GM12864 (cell line): ENCODE measurements at regions not wholly inside any gene's neighbourhood (a gene's known extent, or its start where the extent isn't known, plus 50 kb on each side); places are given as distances from the start of the nearest gene placed in this dataset.

Experiments
- DNase-seq: peaks from one replicate; pipeline ENCODE4 v3.0.0-alpha.2; 2011; ENCODE audit warnings: low read depth
- H3K4me3 ChIP-seq: 2 replicates; pipeline ENCODE4 v1.5.1; 2011; ENCODE audit warnings: mild to moderate bottlenecking, low read depth, low read length, control low read depth
- TF ChIP-seq, protein P1 (sequence below): IDR thresholded peaks from 2 replicates; pipeline ENCODE4 v1.5.1; 2011; ENCODE audit warnings: low read depth, mild to moderate bottlenecking, moderate library complexity, low read length, control low read depth, inconsistent platforms; ENCODE audit errors: missing control alignments

DNA sequence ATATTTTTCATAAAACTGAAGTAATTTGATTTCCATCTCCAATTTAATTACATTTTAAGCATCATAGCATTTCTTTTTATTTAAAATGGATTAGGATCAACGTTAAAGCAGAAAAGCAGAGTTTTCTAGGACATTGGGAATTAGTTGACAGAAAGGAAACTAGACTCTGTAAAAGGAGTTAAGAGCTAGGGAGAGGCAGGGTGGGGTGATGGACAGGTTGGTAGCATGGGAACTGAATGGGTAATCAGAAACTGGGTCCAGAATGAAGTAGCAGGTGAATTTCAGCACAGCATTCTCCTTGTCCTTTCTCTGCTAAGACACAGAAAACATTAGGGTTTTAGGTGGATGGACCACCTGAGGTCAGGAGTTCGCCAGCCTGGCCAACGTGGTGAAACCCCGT, 97.6 kb downstream of the ANAPC4 start:
- no peak overlapping the region for H3K4me3 ChIP-seq
- DNase-seq: no peak
- TF ChIP-seq, protein P1, sequence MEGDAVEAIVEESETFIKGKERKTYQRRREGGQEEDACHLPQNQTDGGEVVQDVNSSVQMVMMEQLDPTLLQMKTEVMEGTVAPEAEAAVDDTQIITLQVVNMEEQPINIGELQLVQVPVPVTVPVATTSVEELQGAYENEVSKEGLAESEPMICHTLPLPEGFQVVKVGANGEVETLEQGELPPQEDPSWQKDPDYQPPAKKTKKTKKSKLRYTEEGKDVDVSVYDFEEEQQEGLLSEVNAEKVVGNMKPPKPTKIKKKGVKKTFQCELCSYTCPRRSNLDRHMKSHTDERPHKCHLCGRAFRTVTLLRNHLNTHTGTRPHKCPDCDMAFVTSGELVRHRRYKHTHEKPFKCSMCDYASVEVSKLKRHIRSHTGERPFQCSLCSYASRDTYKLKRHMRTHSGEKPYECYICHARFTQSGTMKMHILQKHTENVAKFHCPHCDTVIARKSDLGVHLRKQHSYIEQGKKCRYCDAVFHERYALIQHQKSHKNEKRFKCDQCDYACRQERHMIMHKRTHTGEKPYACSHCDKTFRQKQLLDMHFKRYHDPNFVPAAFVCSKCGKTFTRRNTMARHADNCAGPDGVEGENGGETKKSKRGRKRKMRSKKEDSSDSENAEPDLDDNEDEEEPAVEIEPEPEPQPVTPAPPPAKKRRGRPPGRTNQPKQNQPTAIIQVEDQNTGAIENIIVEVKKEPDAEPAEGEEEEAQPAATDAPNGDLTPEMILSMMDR: no peak

- DNase-seq: no peak
- H3K4me3 ChIP-seq: no peak overlapping the region
- TF ChIP-seq, protein P1: no peak
These were observed 100.2 kb downstream of the ANAPC4 start for GRCh38 chr4:25477221-25477620.

GRCh38 chr4:25481648-25482047, 104.6 kb downstream of the ANAPC4 start:
- no peak overlapping the region for H3K4me3 ChIP-seq
- TF ChIP-seq, protein P1: no peak
- no peak for DNase-seq

DNA sequence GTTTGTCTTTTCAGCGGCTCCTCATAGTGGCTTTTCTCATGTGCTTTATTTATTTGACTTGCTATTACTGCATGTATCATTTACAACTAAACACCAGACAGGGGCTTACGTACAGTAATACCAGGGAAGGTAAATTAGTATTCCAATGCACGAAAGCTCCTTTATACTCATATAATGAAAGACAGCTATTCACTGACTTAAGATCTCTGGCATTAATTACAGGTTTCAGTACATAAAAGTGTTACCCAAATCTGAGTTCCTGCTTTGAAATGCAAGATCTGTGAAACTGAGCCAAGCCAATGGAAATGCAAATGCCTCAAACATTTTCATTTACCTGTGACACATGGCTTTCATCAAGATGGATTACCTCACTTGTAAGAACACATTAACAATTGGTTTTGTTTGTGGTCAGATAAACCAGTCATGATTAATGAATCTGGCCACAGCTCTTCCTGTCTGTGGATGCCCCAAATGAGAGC, 107.2 kb downstream of the ANAPC4 start:
- no peak for DNase-seq
- no peak overlapping the region for H3K4me3 ChIP-seq
- TF ChIP-seq, protein P1: no peak

DNA sequence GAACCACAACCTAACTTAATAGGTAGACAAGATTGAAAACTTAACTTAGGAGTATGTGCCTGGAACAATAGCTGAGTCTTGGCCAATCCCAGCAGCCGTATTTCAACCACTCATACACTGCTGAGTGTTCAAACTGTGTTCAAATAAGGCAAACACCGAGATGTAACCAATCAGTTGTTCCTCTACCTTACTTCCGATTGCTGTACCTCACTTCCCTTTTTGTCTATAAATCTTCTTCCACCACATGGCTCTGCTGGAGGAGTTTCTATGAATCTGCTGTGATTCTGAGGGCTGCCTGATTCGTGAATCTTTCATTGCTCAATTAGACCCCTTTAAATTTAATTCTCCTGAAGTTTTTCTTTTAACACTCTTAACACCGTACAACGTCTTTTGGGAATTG, 108.0 kb downstream of the ANAPC4 start:
- no peak overlapping the region for H3K4me3 ChIP-seq
- TF ChIP-seq, protein P1: no peak
- no peak for DNase-seq

- H3K4me3 ChIP-seq: no peak overlapping the region
- TF ChIP-seq, protein P1: no peak
- no peak for DNase-seq
These were observed 109.1 kb downstream of the ANAPC4 start for GRCh38 chr4:25486171-25486570.

DNA sequence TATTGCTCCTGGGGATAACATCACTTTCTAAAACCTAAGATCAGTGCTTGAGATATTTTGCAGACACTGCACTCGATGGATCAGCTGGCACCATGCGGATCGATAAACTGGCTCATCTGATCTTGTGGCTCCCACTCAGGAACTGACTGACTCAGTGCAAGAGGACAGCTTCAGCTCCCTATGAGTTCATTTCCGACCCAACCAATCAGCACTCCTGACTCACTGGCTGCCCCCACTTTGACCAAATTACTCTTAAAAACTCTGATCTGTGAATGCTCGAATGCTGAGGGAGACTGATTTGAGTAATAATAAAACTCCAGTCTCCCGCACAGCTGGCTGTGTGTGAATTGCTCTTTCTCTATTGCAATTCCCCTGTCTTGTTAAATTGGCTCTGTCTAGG, 110.1 kb downstream of the ANAPC4 start:
- DNase-seq: no peak
- TF ChIP-seq, protein P1: no peak

More for the DNA sequence above, 110.1 kb downstream of the ANAPC4 start:
- H3K4me3 ChIP-seq: no peak overlapping the region
